SK-N-SH (cell line): ENCODE measurements at regions not wholly inside any gene's neighbourhood (a gene's known extent, or its start where the extent isn't known, plus 50 kb on each side); places are given as distances from the start of the nearest gene placed in this dataset.

Experiments used
- CTCF ChIA-PET: fragments of 300-600, 350-600 bp; formaldehyde crosslinking; extraction: SDS; loops from one replicate; lab custom pipeline; 2021; lab: Yijun Ruan, JAX
- POLR2A ChIA-PET: fragments of 350-600 bp; sonication (Branson Sonifier 250); formaldehyde crosslinking; extraction: SDS; loops from one replicate; lab custom pipeline; 2020; ENCODE audit warnings: antibody characterized with exemption, inconsistent platforms; lab: Yijun Ruan, JAX
- DNase-seq: peaks from one replicate; pipeline ENCODE4 v3.0.0; 2012
- H2AFZ ChIP-seq: fragments of 200-600 bp; sonication (generic); 2 replicates; pipeline ENCODE4 v1.8.1; 2016; ENCODE audit warnings: antibody characterized with exemption, mild to moderate bottlenecking, low read depth
- H3F3A ChIP-seq: fragments of 200-600 bp; sonication (generic); replicated peaks from 2 replicates; pipeline ENCODE3; 2016; ENCODE audit warnings: antibody characterized with exemption, mild to moderate bottlenecking; ENCODE audit not compliant: insufficient read depth
- H3K27ac ChIP-seq, 2 experiments: fragments of 200-500 bp in 1 of 2; fragments of 200-600 bp in 1 of 2; sonication (Bioruptor generic) in 1 of 2; sonication (generic), shearing (Covaris generic) in 1 of 2; 2 replicates each; pipeline versions ENCODE4 v1.5.1 to v1.6.1; 2014 to 2016; ENCODE audit warnings: low read depth in 2 of 2, inconsistent platforms in 1 of 2, low read length in 1 of 2, mild to moderate bottlenecking in 1 of 2, mixed read lengths in 1 of 2
- H3K27me3 ChIP-seq: fragments of 200-600 bp; sonication (generic), shearing (Covaris generic); 2 replicates; pipeline ENCODE4 v1.6.1; 2016; ENCODE audit warnings: mixed run types; ENCODE audit not compliant: insufficient read depth
- H3K36me3 ChIP-seq, 2 experiments: fragments of 200-500 bp in 1 of 2; fragments of 200-600 bp in 1 of 2; sonication (Bioruptor generic) in 1 of 2; sonication (generic) in 1 of 2; replicated peaks in 1 of 2; 2 replicates each; pipeline versions ENCODE3 to v1.5.1; 2014 to 2016; ENCODE audit warnings: low read length in 1 of 2, mild to moderate bottlenecking in 1 of 2; ENCODE audit not compliant: insufficient read depth in 2 of 2, control insufficient read depth in 1 of 2
- H3K4me1 ChIP-seq, 2 experiments: fragments of 200-500 bp in 1 of 2; fragments of 200-600 bp in 1 of 2; sonication (Bioruptor generic) in 1 of 2; sonication (generic), shearing (Covaris generic) in 1 of 2; 2 replicates each; pipeline versions ENCODE4 v1.5.1 to v1.6.1; 2014 to 2016; ENCODE audit warnings: low read depth in 1 of 2, low read length in 1 of 2, mixed run types in 1 of 2; ENCODE audit not compliant: insufficient read depth in 2 of 2, control insufficient read depth in 1 of 2
- H3K4me2 ChIP-seq: fragments of 200-600 bp; sonication (generic), shearing (Covaris generic); 2 replicates; pipeline ENCODE4 v1.6.1; 2017; ENCODE audit warnings: mixed run types
- H3K4me3 ChIP-seq, 2 experiments: fragments of 200-500 bp in 1 of 2; fragments of 200-600 bp in 1 of 2; sonication (Bioruptor generic) in 1 of 2; sonication (generic), shearing (Covaris generic) in 1 of 2; 2 replicates each; pipeline versions ENCODE4 v1.5.1 to v1.8.1; 2014 to 2016; ENCODE audit warnings: low read depth in 2 of 2, inconsistent platforms in 1 of 2, low read length in 1 of 2, mild to moderate bottlenecking in 1 of 2, mixed read lengths in 1 of 2, moderate library complexity in 1 of 2
- H3K79me2 ChIP-seq: fragments of 200-600 bp; sonication (generic); 2 replicates; pipeline ENCODE4 v1.8.1; 2017; ENCODE audit warnings: mild to moderate bottlenecking; ENCODE audit not compliant: insufficient read depth
- H3K9ac ChIP-seq: fragments of 200-600 bp; sonication (generic); 2 replicates; pipeline ENCODE4 v1.6.1; 2017; ENCODE audit warnings: mixed run types
- H3K9me2 ChIP-seq: fragments of 200-600 bp; sonication (generic); 2 replicates; pipeline ENCODE4 v1.6.1; 2017; ENCODE audit warnings: mixed run types
- H3K9me3 ChIP-seq: fragments of 200-600 bp; sonication (generic); 2 replicates; pipeline ENCODE4 v1.6.1; 2017; ENCODE audit warnings: mixed run types, mild to moderate bottlenecking, moderate library complexity
- H4K20me1 ChIP-seq: fragments of 200-600 bp; sonication (generic); 2 replicates; pipeline ENCODE4 v1.6.1; 2017; ENCODE audit warnings: mild to moderate bottlenecking, mixed run types; ENCODE audit not compliant: insufficient read depth
- CHD2 ChIP-seq: fragments of 150-350 bp; IDR thresholded peaks from 2 replicates; pipeline ENCODE4 v1.6.1; 2018; ENCODE audit warnings: low read length; ENCODE audit not compliant: partially characterized antibody
- EP300 ChIP-seq, 2 experiments: IDR thresholded peaks; 2 replicates each; pipeline versions ENCODE4 v1.4.0 to v1.6.1; 2012; ENCODE audit warnings: borderline replicate concordance in 1 of 2, low read depth in 1 of 2, low read length in 1 of 2
- FOSL2 ChIP-seq: IDR thresholded peaks from 2 replicates; pipeline ENCODE4 v1.4.0; 2012; ENCODE audit warnings: low read depth, mild to moderate bottlenecking, moderate library complexity, borderline replicate concordance
- GABPA ChIP-seq: IDR thresholded peaks from 2 replicates; pipeline ENCODE4 v1.4.0; 2012; ENCODE audit warnings: low read depth, mild to moderate bottlenecking
- GATA2 ChIP-seq: sonication (generic); formaldehyde crosslinking; IDR thresholded peaks from 2 replicates; pipeline ENCODE4 v1.5.0; 2020; ENCODE audit warnings: mild to moderate bottlenecking, missing genetic modification reagents
- MEF2A ChIP-seq: IDR thresholded peaks from 2 replicates; pipeline ENCODE4 v1.4.0; 2012; ENCODE audit warnings: low read depth, borderline replicate concordance
- MXI1 ChIP-seq: IDR thresholded peaks from 2 replicates; pipeline ENCODE4 v1.6.1; 2012; ENCODE audit warnings: mild to moderate bottlenecking, low read depth, low read length, improper control_type of control experiment
- NRF1 ChIP-seq: IDR thresholded peaks from 2 replicates; pipeline ENCODE4 v1.6.1; 2012; ENCODE audit warnings: low read depth, mild to moderate bottlenecking, low read length
- POLR2AphosphoS5 ChIP-seq: IDR thresholded peaks from 2 replicates; pipeline ENCODE4 v1.6.1; 2012; ENCODE audit warnings: low read depth, low read length
- RFX5 ChIP-seq: IDR thresholded peaks from 2 replicates; pipeline ENCODE4 v1.6.1; 2012; ENCODE audit warnings: mild to moderate bottlenecking, improper control_type of control experiment, low read length
- RXRA ChIP-seq: IDR thresholded peaks from 2 replicates; pipeline ENCODE4 v1.4.0; 2012; ENCODE audit warnings: low read depth, mild to moderate bottlenecking, borderline replicate concordance
- SIN3A ChIP-seq: IDR thresholded peaks from 2 replicates; pipeline ENCODE4 v1.6.1; 2012; ENCODE audit warnings: low read depth, mild to moderate bottlenecking, low read length, moderate library complexity, borderline replicate concordance
- YY1 ChIP-seq: IDR thresholded peaks from 2 replicates; pipeline ENCODE4 v1.4.0; 2012; ENCODE audit warnings: low read depth, mild to moderate bottlenecking
- whole genome bisulfite sequencing: methylation state at CpG from one replicate; pipeline ENCODE4 v1.1.6; 2017; ENCODE audit warnings: low lambda C conversion rate; 5-methylcytosine and 5-hydroxymethylcytosine counted together
- TF ChIP-seq, protein P1 (sequence below): IDR thresholded peaks from 2 replicates; pipeline ENCODE4 v1.4.0; 2012; ENCODE audit warnings: low read depth, borderline replicate concordance
- TF ChIP-seq, protein P2 (sequence below): fragments of 150-350 bp; IDR thresholded peaks from 2 replicates; pipeline ENCODE4 v1.6.1; 2017; ENCODE audit warnings: antibody characterized with exemption, low read length, low read depth, borderline replicate concordance

DNA sequence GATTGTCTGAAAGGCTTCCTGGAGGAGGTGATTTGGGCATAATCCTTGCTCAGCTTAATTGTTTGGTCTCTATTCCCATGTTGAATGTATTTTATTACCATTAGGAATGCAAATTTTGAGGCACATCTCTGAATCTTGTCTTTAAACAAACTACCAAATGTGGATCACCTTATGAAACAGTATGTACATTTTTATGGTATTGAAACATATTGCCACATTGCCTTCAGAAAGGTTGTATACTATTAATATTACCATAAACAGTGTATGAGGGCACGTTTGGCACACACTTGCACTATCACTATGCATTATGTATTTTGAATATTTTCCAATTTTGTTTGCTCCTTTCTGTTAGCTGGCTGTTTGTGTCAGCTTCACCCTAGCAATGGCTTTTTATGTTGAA is 60.0 kb upstream of the ALB start:
- POLR2A ChIA-PET = no interaction called here
- no peak for TF ChIP-seq NRF1
- no peak for TF ChIP-seq MXI1
- no peak for TF ChIP-seq GABPA
- no peak for TF ChIP-seq GATA2 (CRISPR knock-in tag)
- TF ChIP-seq, protein P1, sequence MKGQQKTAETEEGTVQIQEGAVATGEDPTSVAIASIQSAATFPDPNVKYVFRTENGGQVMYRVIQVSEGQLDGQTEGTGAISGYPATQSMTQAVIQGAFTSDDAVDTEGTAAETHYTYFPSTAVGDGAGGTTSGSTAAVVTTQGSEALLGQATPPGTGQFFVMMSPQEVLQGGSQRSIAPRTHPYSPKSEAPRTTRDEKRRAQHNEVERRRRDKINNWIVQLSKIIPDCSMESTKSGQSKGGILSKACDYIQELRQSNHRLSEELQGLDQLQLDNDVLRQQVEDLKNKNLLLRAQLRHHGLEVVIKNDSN = no peak
- no peak for TF ChIP-seq POLR2AphosphoS5
- no peak for TF ChIP-seq FOSL2
- no peak for TF ChIP-seq SIN3A
- no peak for TF ChIP-seq RXRA
- no peak for TF ChIP-seq MEF2A
- TF ChIP-seq, protein P2, sequence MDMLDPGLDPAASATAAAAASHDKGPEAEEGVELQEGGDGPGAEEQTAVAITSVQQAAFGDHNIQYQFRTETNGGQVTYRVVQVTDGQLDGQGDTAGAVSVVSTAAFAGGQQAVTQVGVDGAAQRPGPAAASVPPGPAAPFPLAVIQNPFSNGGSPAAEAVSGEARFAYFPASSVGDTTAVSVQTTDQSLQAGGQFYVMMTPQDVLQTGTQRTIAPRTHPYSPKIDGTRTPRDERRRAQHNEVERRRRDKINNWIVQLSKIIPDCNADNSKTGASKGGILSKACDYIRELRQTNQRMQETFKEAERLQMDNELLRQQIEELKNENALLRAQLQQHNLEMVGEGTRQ = no peak
- TF ChIP-seq YY1 = no peak
- no peak for TF ChIP-seq EP300 (IDR thresholded peaks at IDR 0.05; ENCODE audit: borderline replicate concordance in 1 of 2, low read depth in 1 of 2, low read length in 1 of 2)
- TF ChIP-seq CHD2 = no peak
- no peak for TF ChIP-seq RFX5
- Histone ChIP-seq H4K20me1 (no peaks in the 10 kb centered on the region), H3K36me3 (no peaks in the 10 kb centered on the region), H3K27ac (no peak overlapping the region), H3K79me2 (no peaks in the 10 kb centered on the region), H3K4me1 (no peaks in the 10 kb centered on the region), H3K9me2 (no peaks in the 10 kb centered on the region), H2AFZ (no peak overlapping the region), H3K4me3 (no peak overlapping the region), H3F3A (no peaks in the 10 kb centered on the region), H3K4me2 (no peak overlapping the region), H3K9ac (no peak overlapping the region), H3K9me3 (no peaks in the 10 kb centered on the region), H3K27me3 (peaks cover 8% of the 10 kb centered on the region; the same call in 1 of the 2 replicates)
- WGBS = 0% methylated on average over 1 of the region's 1 CpG
- CTCF ChIA-PET = interaction anchor here (1.1 kb wide), 1 partner anchor 11 kb away, joined by 3 read pairs; no protein-coding TSS in a partner anchor
- DNase-seq = no peak

DNA sequence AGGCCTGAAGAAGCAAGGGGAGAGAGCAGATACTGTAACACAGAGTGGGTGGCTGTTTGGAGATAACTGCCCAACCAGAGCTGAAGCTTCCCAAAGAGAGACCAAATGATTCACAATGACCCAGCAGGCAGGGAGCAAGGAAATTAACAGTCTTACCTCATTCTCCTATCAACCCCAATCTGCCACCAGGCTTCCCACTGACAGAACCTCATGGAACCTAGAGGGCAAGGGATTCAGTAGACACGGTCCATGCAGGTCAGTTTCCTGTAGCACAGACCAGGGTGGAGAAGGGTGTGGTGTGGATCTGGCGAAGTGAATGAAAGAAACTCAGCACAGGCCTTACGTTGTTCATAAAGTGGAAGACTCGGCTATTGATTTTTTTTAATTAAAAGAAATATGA is 60.7 kb upstream of the ALB start:
- POLR2A ChIA-PET = no interaction called here
- Histone ChIP-seq H4K20me1 (no peaks in the 10 kb centered on the region), H3K27ac (no peak overlapping the region), H3K4me2 (no peak overlapping the region), H3K9me3 (no peaks in the 10 kb centered on the region), H3F3A (no peaks in the 10 kb centered on the region), H3K9ac (no peak overlapping the region), H3K27me3 (peaks cover 14% of the 10 kb centered on the region; the same call in 1 of the 2 replicates), H3K79me2 (no peaks in the 10 kb centered on the region), H3K36me3 (no peaks in the 10 kb centered on the region), H3K4me3 (no peak overlapping the region), H3K4me1 (no peaks in the 10 kb centered on the region), H2AFZ (no peak overlapping the region), H3K9me2 (no peaks in the 10 kb centered on the region)
- no peak for DNase-seq
- CTCF ChIA-PET = interaction anchor here (1.1 kb wide), 1 partner anchor 12 kb away, joined by 3 read pairs; no protein-coding TSS in a partner anchor
- 23% methylated on average over 4 of the region's 4 CpGs for WGBS
- TF ChIP-seq NRF1 = no peak
- TF ChIP-seq EP300 (IDR thresholded peaks at IDR 0.05; ENCODE audit: borderline replicate concordance in 1 of 2, low read depth in 1 of 2, low read length in 1 of 2) = no peak
